ENCODE measurements at regions not wholly inside any gene's neighbourhood (a gene's known extent, or its start where the extent isn't known, plus 50 kb on each side); places are given as distances from the start of the nearest gene placed in this dataset.

DNA sequence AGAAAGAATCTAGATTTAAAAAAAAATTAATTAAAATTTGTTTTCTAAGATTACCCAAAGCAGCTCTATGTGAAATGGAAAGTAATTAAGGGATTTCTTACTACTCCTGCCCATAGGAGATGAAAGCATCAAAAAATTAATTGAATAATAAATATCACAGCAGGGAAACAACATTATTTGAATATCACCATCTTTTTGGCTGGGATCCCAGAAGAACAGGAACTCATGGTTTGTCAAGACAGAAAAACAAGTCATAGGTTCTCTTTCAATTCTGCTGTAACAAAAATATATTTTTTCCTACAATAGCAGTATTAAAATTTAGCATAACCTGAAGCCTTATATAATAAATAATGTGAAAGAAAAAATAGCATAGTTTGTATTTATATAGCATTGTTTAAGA is 1713.4 kb downstream of the NCAM2 start:
- no peaks in the 10 kb centered on the region for H3K27me3 ChIP-seq (ENCODE audit: control insufficient read depth, insufficient read depth, low read length, poor library complexity, severe bottlenecking)
- H3K27ac ChIP-seq (ENCODE audit: insufficient read depth, low read depth, low read length, poor library complexity, severe bottlenecking), result no peak overlapping the region
- no peaks in the 10 kb centered on the region for H3K36me3 ChIP-seq (ENCODE audit: control insufficient read depth, insufficient read depth, low read length)
- H3K4me1 ChIP-seq (ENCODE audit: control insufficient read depth, insufficient read depth, low read length), result no peaks in the 10 kb centered on the region
- no peaks in the 10 kb centered on the region for H3K9me3 ChIP-seq (ENCODE audit: control insufficient read depth, low read length)
- no peak overlapping the region for H3K4me3 ChIP-seq (ENCODE audit: insufficient read depth, low read depth, low read length)

DNA sequence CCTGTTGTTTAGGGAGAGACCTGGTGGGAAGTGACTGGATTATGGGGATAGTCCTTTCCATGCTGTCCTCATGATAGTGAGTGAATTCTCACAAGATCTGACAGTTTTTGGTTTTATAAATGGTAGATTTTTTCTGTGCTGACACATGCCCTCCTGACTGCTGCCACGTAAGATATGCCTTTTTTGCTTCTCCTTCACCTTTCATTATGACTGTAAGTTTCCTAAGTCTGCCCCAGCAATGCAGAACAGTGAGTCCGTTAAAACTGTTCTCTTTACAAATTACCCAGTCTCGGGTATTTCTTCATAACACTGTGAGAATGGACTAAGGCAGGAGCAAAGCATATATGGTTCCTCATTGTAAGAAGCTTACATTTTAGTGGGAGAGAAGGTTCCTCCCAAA is 1727.2 kb downstream of the NCAM2 start:
- no peaks in the 10 kb centered on the region for H3K4me1 ChIP-seq (ENCODE audit: control insufficient read depth, insufficient read depth, low read length)
- no peaks in the 10 kb centered on the region for H3K36me3 ChIP-seq (ENCODE audit: control insufficient read depth, insufficient read depth, low read length)
- H3K27me3 ChIP-seq (ENCODE audit: control insufficient read depth, insufficient read depth, low read length, poor library complexity, severe bottlenecking), result no peaks in the 10 kb centered on the region
- H3K9me3 ChIP-seq (ENCODE audit: control insufficient read depth, low read length), result no peaks in the 10 kb centered on the region
- WGBS, 2 experiments, result 90 to 96% methylated on average over 3 of the region's 3 CpGs
- H3K4me3 ChIP-seq (ENCODE audit: insufficient read depth, low read depth, low read length), result no peak overlapping the region
- H3K27ac ChIP-seq (ENCODE audit: insufficient read depth, low read depth, low read length, poor library complexity, severe bottlenecking), result no peak overlapping the region

DNA sequence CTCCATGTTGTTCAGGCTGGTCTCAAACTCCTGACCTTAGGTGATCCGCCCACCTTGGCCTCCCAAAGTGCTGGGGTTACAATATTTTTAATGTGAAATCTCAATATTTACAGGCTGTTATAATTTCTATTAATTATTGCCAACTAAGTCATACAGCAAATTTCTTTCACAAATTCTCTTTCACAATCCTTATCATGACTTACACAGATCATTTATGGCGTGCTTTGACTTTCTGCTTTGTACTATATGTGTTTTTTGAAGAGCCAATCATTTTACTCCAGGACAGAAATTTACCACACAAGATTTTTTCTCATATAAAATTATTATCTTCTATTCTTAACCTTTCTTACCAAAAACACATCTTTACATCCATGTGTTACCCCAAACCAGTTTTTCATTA is 1729.9 kb downstream of the NCAM2 start:
- Histone ChIP-seq H3K4me3 (ENCODE audit: insufficient read depth, low read depth, low read length) (no peak overlapping the region), H3K27ac (ENCODE audit: insufficient read depth, low read depth, low read length, poor library complexity, severe bottlenecking) (no peak overlapping the region), H3K9me3 (ENCODE audit: control insufficient read depth, low read length) (no peaks in the 10 kb centered on the region), H3K36me3 (ENCODE audit: control insufficient read depth, insufficient read depth, low read length) (no peaks in the 10 kb centered on the region), H3K27me3 (ENCODE audit: control insufficient read depth, insufficient read depth, low read length, poor library complexity, severe bottlenecking) (no peaks in the 10 kb centered on the region), H3K4me1 (ENCODE audit: control insufficient read depth, insufficient read depth, low read length) (no peaks in the 10 kb centered on the region)
- WGBS, 2 experiments, result 87 to 100% methylated on average over 1 to 2 of the region's 2 CpGs

DNA sequence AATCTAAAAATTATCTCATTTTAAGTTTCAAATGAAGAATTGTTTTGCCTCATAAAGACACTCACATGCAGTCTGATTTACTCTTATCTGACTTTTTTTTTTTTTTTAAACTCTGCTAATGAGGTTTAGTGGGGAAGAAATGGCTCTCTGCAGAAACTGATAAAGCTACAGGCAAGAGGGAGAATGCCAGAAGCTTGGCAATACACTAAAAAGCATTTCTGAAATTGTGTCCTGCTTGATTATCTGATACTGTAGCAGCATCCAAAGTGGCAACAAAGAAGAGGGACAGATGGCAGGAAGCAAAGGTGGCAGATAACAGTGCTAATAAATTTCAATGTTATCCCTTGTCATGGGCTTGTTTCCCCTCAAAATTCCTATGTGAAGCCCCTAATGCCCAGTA is 1744.9 kb downstream of the NCAM2 start:
- Histone ChIP-seq H3K27me3 (ENCODE audit: control insufficient read depth, insufficient read depth, low read length, poor library complexity, severe bottlenecking) (no peaks in the 10 kb centered on the region), H3K36me3 (ENCODE audit: control insufficient read depth, insufficient read depth, low read length) (no peaks in the 10 kb centered on the region), H3K4me3 (ENCODE audit: insufficient read depth, low read depth, low read length) (no peak overlapping the region), H3K4me1 (ENCODE audit: control insufficient read depth, insufficient read depth, low read length) (no peaks in the 10 kb centered on the region), H3K9me3 (ENCODE audit: control insufficient read depth, low read length) (no peaks in the 10 kb centered on the region), H3K27ac (ENCODE audit: insufficient read depth, low read depth, low read length, poor library complexity, severe bottlenecking) (no peak overlapping the region)

DNA sequence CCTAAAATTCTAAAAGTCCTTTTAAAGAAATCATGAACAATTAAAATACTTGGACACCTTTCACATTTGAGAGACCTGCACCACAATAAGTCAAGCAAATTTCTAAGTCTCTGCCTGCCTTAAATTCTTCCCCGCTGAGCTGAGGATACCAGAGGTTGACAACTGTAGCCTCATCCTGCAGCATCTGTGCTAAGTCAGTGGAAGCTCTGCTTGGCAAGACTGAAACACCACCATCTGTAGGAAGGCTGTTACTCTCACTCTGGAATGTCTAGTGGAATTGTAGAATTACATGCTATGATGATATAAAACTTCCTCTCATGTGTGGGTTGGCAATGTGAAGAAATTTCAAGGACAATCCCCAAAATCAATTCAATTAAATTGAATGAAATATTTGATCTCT is 1756.5 kb downstream of the NCAM2 start:
- Histone ChIP-seq H3K4me3 (ENCODE audit: insufficient read depth, low read depth, low read length) (no peak overlapping the region), H3K27me3 (ENCODE audit: control insufficient read depth, insufficient read depth, low read length, poor library complexity, severe bottlenecking) (no peaks in the 10 kb centered on the region), H3K9me3 (ENCODE audit: control insufficient read depth, low read length) (no peaks in the 10 kb centered on the region), H3K36me3 (ENCODE audit: control insufficient read depth, insufficient read depth, low read length) (no peaks in the 10 kb centered on the region), H3K4me1 (ENCODE audit: control insufficient read depth, insufficient read depth, low read length) (no peaks in the 10 kb centered on the region), H3K27ac (ENCODE audit: insufficient read depth, low read depth, low read length, poor library complexity, severe bottlenecking) (no peak overlapping the region)
- WGBS, 2 experiments, result 86 to 88% methylated on average over 1 of the region's 1 CpG

DNA sequence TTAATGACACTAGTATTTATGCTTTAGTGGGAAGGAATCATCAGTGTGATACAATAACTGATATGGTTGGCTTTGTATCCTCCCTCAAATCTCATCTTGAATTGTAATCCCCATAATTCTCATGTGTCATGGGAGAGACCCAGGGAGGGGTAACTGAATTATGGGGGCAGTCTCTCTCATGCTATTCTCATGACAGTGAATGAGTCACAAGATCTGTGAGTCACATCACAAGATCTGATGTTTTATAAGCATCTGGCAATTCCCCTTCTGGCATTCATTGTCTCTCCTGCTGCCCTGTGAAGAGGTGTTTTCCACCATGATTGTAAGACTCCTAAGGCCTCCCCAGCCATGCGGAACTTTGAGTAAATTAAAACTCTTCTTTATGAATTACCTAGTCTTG is 1760.3 kb downstream of the NCAM2 start:
- H3K9me3 ChIP-seq (ENCODE audit: control insufficient read depth, low read length), result no peaks in the 10 kb centered on the region
- no peak overlapping the region for H3K4me3 ChIP-seq (ENCODE audit: insufficient read depth, low read depth, low read length)
- WGBS, 2 experiments, result 100% methylated on average over 1 of the region's 1 CpG; no CpG with 5 or more reads in 1 of the 2 experiments
- no peak overlapping the region for H3K27ac ChIP-seq (ENCODE audit: insufficient read depth, low read depth, low read length, poor library complexity, severe bottlenecking)
- no peaks in the 10 kb centered on the region for H3K27me3 ChIP-seq (ENCODE audit: control insufficient read depth, insufficient read depth, low read length, poor library complexity, severe bottlenecking)
- no peaks in the 10 kb centered on the region for H3K4me1 ChIP-seq (ENCODE audit: control insufficient read depth, insufficient read depth, low read length)
- H3K36me3 ChIP-seq (ENCODE audit: control insufficient read depth, insufficient read depth, low read length), result no peaks in the 10 kb centered on the region

DNA sequence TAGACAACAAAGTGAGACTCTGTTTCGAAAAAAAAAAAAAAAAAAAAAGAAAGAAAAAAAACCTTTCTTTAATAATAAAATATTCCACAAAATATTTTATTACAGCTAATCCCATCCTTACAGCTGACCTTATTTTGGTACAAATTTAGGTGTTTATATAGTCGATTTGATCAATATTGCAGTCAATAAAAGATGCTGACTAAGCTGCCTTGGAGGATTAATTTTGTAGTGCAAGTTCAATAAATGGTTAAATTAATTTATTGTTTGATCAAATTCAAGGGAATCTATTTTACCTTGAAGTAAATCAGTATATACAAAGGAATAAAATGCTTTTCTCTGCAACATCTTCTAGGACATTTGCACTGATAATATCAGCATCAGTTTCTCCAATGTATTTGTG is 1764.3 kb downstream of the NCAM2 start:
- H3K36me3 ChIP-seq (ENCODE audit: control insufficient read depth, insufficient read depth, low read length), result no peaks in the 10 kb centered on the region
- 100% methylated on average over 1 of the region's 2 CpGs; no CpG with 5 or more reads in 1 of the 2 experiments for WGBS, 2 experiments
- H3K4me3 ChIP-seq (ENCODE audit: insufficient read depth, low read depth, low read length), result no peak overlapping the region
- H3K9me3 ChIP-seq (ENCODE audit: control insufficient read depth, low read length), result no peaks in the 10 kb centered on the region
- no peaks in the 10 kb centered on the region for H3K4me1 ChIP-seq (ENCODE audit: control insufficient read depth, insufficient read depth, low read length)
- no peak overlapping the region for H3K27ac ChIP-seq (ENCODE audit: insufficient read depth, low read depth, low read length, poor library complexity, severe bottlenecking)
- H3K27me3 ChIP-seq (ENCODE audit: control insufficient read depth, insufficient read depth, low read length, poor library complexity, severe bottlenecking), result no peaks in the 10 kb centered on the region

DNA sequence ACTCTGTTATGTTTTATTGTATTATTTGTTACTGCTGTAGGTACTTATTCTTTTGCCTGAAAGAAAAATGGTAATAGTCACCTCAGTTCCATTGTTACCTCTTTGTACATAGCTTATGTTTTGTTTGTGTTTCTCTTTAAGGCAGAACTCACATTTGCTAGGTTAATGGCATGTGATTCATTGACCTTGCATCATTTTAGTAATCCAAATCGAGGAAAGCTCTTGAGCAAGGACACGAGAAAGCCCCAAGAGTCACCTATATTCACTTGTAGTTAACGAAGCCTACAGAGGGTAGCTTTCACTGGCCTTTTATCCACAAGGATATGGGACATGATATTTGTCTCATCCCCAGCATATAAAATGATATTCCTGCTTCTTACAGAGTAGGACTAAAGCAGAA is 1765.2 kb downstream of the NCAM2 start:
- Histone ChIP-seq H3K4me1 (ENCODE audit: control insufficient read depth, insufficient read depth, low read length) (no peaks in the 10 kb centered on the region), H3K27me3 (ENCODE audit: control insufficient read depth, insufficient read depth, low read length, poor library complexity, severe bottlenecking) (no peaks in the 10 kb centered on the region), H3K9me3 (ENCODE audit: control insufficient read depth, low read length) (no peaks in the 10 kb centered on the region), H3K4me3 (ENCODE audit: insufficient read depth, low read depth, low read length) (no peak overlapping the region), H3K36me3 (ENCODE audit: control insufficient read depth, insufficient read depth, low read length) (no peaks in the 10 kb centered on the region), H3K27ac (ENCODE audit: insufficient read depth, low read depth, low read length, poor library complexity, severe bottlenecking) (no peak overlapping the region)
- WGBS, 2 experiments, result 92 to 96% methylated on average over 3 of the region's 3 CpGs

DNA sequence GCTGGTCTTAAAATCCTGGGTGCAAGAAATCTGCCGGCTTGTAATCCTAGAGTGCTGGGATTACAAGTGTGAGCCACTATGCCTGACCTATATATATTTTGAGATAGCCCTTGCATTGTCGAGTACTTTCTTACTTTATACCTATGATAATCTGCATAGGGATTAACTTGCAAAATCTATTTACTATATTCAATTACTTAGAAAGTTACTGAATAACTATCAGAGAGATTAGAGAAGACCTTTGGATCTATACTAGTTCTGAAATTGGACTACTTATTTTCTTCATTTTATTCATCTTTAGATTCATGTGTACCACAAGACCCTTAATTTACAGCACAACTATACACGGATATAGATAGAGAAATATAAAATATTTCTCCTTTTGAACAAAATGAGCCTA is 1766.0 kb downstream of the NCAM2 start:
- no peaks in the 10 kb centered on the region for H3K9me3 ChIP-seq (ENCODE audit: control insufficient read depth, low read length)
- H3K4me1 ChIP-seq (ENCODE audit: control insufficient read depth, insufficient read depth, low read length), result no peaks in the 10 kb centered on the region
- WGBS, 2 experiments, result 50 to 79% methylated on average over 1 to 2 of the region's 3 CpGs
- H3K27ac ChIP-seq (ENCODE audit: insufficient read depth, low read depth, low read length, poor library complexity, severe bottlenecking), result no peak overlapping the region
- H3K4me3 ChIP-seq (ENCODE audit: insufficient read depth, low read depth, low read length), result no peak overlapping the region
- no peaks in the 10 kb centered on the region for H3K36me3 ChIP-seq (ENCODE audit: control insufficient read depth, insufficient read depth, low read length)
- H3K27me3 ChIP-seq (ENCODE audit: control insufficient read depth, insufficient read depth, low read length, poor library complexity, severe bottlenecking), result no peaks in the 10 kb centered on the region

DNA sequence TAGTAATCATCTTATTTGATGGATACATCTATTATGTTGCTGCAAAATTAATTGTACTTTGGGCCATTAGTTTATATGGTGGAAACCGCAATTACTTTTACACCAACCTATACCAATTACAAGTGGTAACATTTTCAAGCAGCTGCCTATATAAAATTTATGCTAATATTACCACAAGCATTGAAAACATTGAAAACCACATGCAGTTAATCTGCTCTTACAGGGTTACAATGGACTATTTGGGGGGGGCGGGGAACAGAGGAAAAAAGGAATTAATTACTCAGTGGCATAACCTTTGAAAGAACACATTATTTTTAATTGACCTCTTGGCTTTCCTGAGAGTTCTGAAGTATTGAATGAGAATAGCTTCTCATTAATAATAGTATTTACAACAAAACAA is 1793.2 kb downstream of the NCAM2 start:
- Histone ChIP-seq H3K27me3 (ENCODE audit: control insufficient read depth, insufficient read depth, low read length, poor library complexity, severe bottlenecking) (no peaks in the 10 kb centered on the region), H3K4me3 (ENCODE audit: insufficient read depth, low read depth, low read length) (no peak overlapping the region), H3K36me3 (ENCODE audit: control insufficient read depth, insufficient read depth, low read length) (no peaks in the 10 kb centered on the region), H3K27ac (ENCODE audit: insufficient read depth, low read depth, low read length, poor library complexity, severe bottlenecking) (no peak overlapping the region), H3K9me3 (ENCODE audit: control insufficient read depth, low read length) (no peaks in the 10 kb centered on the region), H3K4me1 (ENCODE audit: control insufficient read depth, insufficient read depth, low read length) (no peaks in the 10 kb centered on the region)
- WGBS, 2 experiments, result 100% methylated on average over 1 of the region's 2 CpGs

DNA sequence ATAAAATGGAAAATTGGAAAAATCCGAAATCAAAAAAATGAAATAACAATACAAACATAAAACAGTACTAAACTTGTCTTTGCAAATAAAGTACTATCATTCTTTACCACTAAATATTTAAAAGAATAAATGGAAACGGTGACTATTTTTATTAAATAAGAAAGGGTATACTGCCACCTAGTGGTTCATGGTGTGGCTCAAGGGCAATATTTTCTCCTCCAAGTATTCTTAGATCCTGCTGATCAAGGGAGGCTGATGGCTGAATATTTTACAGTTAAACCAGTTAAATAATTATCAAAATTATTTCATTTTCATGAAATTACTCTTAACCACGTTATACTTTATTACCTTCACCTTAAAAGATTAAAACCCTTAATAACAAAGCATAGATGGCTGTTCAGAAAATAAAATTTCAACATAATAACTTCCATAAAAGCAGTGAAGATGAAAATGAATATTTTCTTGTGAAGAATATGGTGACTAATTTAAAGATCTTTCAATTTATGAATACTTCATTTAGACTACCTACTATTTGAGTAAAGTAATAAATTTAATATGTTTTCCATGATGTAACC is 1793.9 kb downstream of the NCAM2 start:
- Histone ChIP-seq H3K4me1 (ENCODE audit: control insufficient read depth, insufficient read depth, low read length) (no peaks in the 10 kb centered on the region), H3K27me3 (ENCODE audit: control insufficient read depth, insufficient read depth, low read length, poor library complexity, severe bottlenecking) (no peaks in the 10 kb centered on the region), H3K36me3 (ENCODE audit: control insufficient read depth, insufficient read depth, low read length) (no peaks in the 10 kb centered on the region), H3K27ac (ENCODE audit: insufficient read depth, low read depth, low read length, poor library complexity, severe bottlenecking) (no peak overlapping the region), H3K9me3 (ENCODE audit: control insufficient read depth, low read length) (no peaks in the 10 kb centered on the region), H3K4me3 (ENCODE audit: insufficient read depth, low read depth, low read length) (no peak overlapping the region)
- 0% methylated on average over 1 of the region's 3 CpGs for WGBS, 2 experiments

Measured in ectodermal cell (in vitro differentiated cells).